Sigmoid colon (tissue), 6 donors: ENCODE measurements at regions not wholly inside any gene's neighbourhood (a gene's known extent, or its start where the extent isn't known, plus 50 kb on each side); places are given as distances from the start of the nearest gene placed in this dataset.
A peak's percentile ranks its signal among the peaks of the same experiment; 100 is the strongest.

Experiments
- DNase-seq: peaks from one replicate; pipeline ENCODE4 v3.0.0-alpha.2; 2019
- H3K27ac ChIP-seq, 4 donors: fragments of 200-600 bp; sonication (generic); one replicate each; pipeline ENCODE4 v1.5.1; 2016 to 2019; ENCODE audit warnings: mild to moderate bottlenecking in 1 of 4
- H3K27me3 ChIP-seq, 3 donors: fragments of 200-600 bp; sonication (generic); one replicate each; pipeline ENCODE4 v1.5.1; 2019; ENCODE audit warnings: mild to moderate bottlenecking in 1 of 3
- H3K36me3 ChIP-seq, 4 donors: fragments of 200-600 bp; sonication (generic); one replicate each; pipeline ENCODE4 v1.5.1; 2016 to 2019
- H3K4me1 ChIP-seq, 4 donors: fragments of 200-600 bp; sonication (generic); one replicate each; pipeline ENCODE4 v1.5.1; 2017 to 2019
- H3K4me3 ChIP-seq, 4 donors: fragments of 200-600 bp; sonication (generic); one replicate each; pipeline ENCODE4 v1.5.1; 2017 to 2019; ENCODE audit warnings: mild to moderate bottlenecking in 2 of 4, moderate library complexity in 1 of 4
- H3K9me3 ChIP-seq, 4 donors: fragments of 200-600 bp in 3 of 4; sonication (generic) in 3 of 4; one replicate each; pipeline versions ENCODE4 v1.5.1 to v1.6.1; 2013 to 2019
- EP300 ChIP-seq, 4 donors: sonication (generic); formaldehyde crosslinking; IDR thresholded peaks; one replicate each; pipeline ENCODE4 v1.6.1; 2017; ENCODE audit warnings: antibody characterized with exemption in 4 of 4
- POLR2A ChIP-seq, 2 donors: fragments of 450-650 bp; IDR thresholded peaks; one replicate each; pipeline ENCODE4 v1.6.1; 2016; ENCODE audit warnings: antibody characterized with exemption in 2 of 2, mild to moderate bottlenecking in 2 of 2, moderate library complexity in 2 of 2
- POLR2AphosphoS5 ChIP-seq, 4 donors: sonication (generic); formaldehyde crosslinking; IDR thresholded peaks; one replicate each; pipeline ENCODE4 v1.6.1; 2017; ENCODE audit warnings: antibody characterized with exemption in 4 of 4
- WGBS, 2 donors: extraction: QIAGEN DNeasy Blood & Tissue Kit; methylation state at CpG; one replicate each; pipeline ENCODE4 v1.1.7; 2013; 5-methylcytosine and 5-hydroxymethylcytosine counted together
- intact Hi-C: fragments of 100-400 bp; cut with DNase I; formaldehyde crosslinking; loops from one replicate; pipeline ENCODE4 v1.15.1; 2023
- TF ChIP-seq, protein P1 (sequence below), 4 experiments: fragments of 450-650 bp in 3 of 4; fragments of 200-600 bp in 1 of 4; IDR thresholded peaks; one replicate each; pipeline ENCODE4 v1.5.1; 2016 to 2019; ENCODE audit warnings: antibody characterized with exemption in 4 of 4, mild to moderate bottlenecking in 3 of 4, moderate library complexity in 2 of 4
- donor health status: healthy with polysubstance abuse.
- donor health status: healthy.

DNA sequence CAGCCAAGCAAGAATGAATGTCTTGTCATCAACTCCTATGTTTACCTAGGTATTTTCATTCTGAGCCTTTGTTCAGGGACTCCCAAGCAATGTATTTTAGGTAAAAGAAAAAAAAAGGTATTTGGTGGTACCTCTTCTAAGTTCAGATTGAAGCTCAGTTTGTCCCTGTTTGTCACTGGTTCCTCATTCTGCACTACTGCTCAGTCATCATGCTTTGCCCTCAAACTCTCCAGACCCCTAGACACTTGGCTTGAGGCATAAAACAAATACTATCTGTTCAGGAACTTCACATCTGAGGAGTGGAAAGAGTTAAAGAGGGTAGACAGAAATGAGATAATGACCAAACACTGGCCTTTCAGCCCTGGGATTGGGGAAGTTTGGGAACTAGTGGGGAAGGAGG, 163.6 kb upstream of the HNRNPA3 start:
- TF ChIP-seq POLR2AphosphoS5 (IDR thresholded peaks at IDR 0.05), result no peak
- TF ChIP-seq, protein P1, sequence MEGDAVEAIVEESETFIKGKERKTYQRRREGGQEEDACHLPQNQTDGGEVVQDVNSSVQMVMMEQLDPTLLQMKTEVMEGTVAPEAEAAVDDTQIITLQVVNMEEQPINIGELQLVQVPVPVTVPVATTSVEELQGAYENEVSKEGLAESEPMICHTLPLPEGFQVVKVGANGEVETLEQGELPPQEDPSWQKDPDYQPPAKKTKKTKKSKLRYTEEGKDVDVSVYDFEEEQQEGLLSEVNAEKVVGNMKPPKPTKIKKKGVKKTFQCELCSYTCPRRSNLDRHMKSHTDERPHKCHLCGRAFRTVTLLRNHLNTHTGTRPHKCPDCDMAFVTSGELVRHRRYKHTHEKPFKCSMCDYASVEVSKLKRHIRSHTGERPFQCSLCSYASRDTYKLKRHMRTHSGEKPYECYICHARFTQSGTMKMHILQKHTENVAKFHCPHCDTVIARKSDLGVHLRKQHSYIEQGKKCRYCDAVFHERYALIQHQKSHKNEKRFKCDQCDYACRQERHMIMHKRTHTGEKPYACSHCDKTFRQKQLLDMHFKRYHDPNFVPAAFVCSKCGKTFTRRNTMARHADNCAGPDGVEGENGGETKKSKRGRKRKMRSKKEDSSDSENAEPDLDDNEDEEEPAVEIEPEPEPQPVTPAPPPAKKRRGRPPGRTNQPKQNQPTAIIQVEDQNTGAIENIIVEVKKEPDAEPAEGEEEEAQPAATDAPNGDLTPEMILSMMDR (IDR thresholded peaks at IDR 0.05), result no peak
- no peak for TF ChIP-seq POLR2A (IDR thresholded peaks at IDR 0.05)
- TF ChIP-seq EP300 (IDR thresholded peaks at IDR 0.05), result no peak
- peaks cover 0 to 43% (median 23%) of the 10 kb centered on the region in 4 donors for H3K4me1 ChIP-seq
- no peak for DNase-seq
- no peak overlapping the region for H3K27ac ChIP-seq
- no peaks in the 10 kb centered on the region for H3K9me3 ChIP-seq
- intact Hi-C loops, result no loop called here
- no peak overlapping the region for H3K4me3 ChIP-seq
- no peaks in the 10 kb centered on the region for H3K27me3 ChIP-seq
- H3K36me3 ChIP-seq, result no peaks in the 10 kb centered on the region

- intact Hi-C loops, result no loop called here
- Histone ChIP-seq H3K4me1 (peaks cover 0 to 45% (median 29%) of the 10 kb centered on the region in 4 donors), H3K9me3 (no peaks in the 10 kb centered on the region), H3K4me3 (no peak overlapping the region), H3K27me3 (no peaks in the 10 kb centered on the region), H3K27ac (no peak overlapping the region), H3K36me3 (no peaks in the 10 kb centered on the region)
- 28 to 63% methylated on average over 1 of the region's 1 CpG for WGBS, 2 donors
- TF ChIP-seq, protein P1 (IDR thresholded peaks at IDR 0.05), result no peak
- TF ChIP-seq POLR2A (IDR thresholded peaks at IDR 0.05), result no peak
- TF ChIP-seq POLR2AphosphoS5 (IDR thresholded peaks at IDR 0.05), result no peak
- no peak for TF ChIP-seq EP300 (IDR thresholded peaks at IDR 0.05)
- DNase-seq, result no peak
Measured at GRCh38 chr2:177051278-177051677, 161.3 kb upstream of the HNRNPA3 start.

DNA sequence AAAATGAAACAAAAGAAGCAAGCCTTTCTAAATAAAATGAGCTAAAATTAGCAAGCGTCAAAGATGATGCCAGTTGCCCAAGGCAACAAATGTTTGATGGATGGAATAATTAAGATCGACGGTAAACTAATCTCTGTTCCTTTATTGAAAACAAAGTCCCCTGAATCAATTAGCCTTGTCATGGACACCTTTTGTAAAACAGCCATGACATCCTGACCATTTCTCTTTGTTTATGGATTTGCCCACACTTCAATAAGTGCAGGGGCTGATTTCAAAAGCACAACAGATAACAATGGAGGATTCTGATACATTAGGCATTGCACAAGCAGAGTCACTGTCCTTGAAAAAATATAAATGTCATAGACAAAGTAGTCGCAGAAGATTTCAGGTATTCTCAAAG, 160.1 kb upstream of the HNRNPA3 start:
- DNase-seq, result no peak
- Histone ChIP-seq H3K27ac (peak overlapping the region in 2 of 4 donors; percentile 46 to 62), H3K36me3 (no peaks in the 10 kb centered on the region), H3K4me1 (peaks cover 0 to 52% (median 41%) of the 10 kb centered on the region in 4 donors), H3K27me3 (no peaks in the 10 kb centered on the region), H3K4me3 (no peak overlapping the region), H3K9me3 (no peaks in the 10 kb centered on the region)
- TF ChIP-seq POLR2AphosphoS5 (IDR thresholded peaks at IDR 0.05) (no peak), EP300 (IDR thresholded peaks at IDR 0.05) (no peak), POLR2A (IDR thresholded peaks at IDR 0.05) (no peak)
- TF ChIP-seq, protein P1 (IDR thresholded peaks at IDR 0.05), result no peak
- intact Hi-C loops, result no loop called here
- 90 to 92% methylated on average over 4 of the region's 4 CpGs for WGBS, 2 donors

- TF ChIP-seq POLR2AphosphoS5 (IDR thresholded peaks at IDR 0.05) (no peak), POLR2A (IDR thresholded peaks at IDR 0.05) (no peak), EP300 (IDR thresholded peaks at IDR 0.05) (no peak)
- TF ChIP-seq, protein P1 (IDR thresholded peaks at IDR 0.05), result no peak
- intact Hi-C loops, result no loop called here
- DNase-seq, result no peak
Measured at GRCh38 chr2:177053038-177053437, 159.6 kb upstream of the HNRNPA3 start.

GRCh38 chr2:177053716-177054115, 158.9 kb upstream of the HNRNPA3 start:
- TF ChIP-seq POLR2AphosphoS5 (IDR thresholded peaks at IDR 0.05) (no peak), POLR2A (IDR thresholded peaks at IDR 0.05) (no peak)
- no peaks in the 10 kb centered on the region for H3K36me3 ChIP-seq
- H3K4me3 ChIP-seq, result no peak overlapping the region
- no peaks in the 10 kb centered on the region for H3K27me3 ChIP-seq
- no peaks in the 10 kb centered on the region for H3K9me3 ChIP-seq
- no peak for DNase-seq
- peak overlapping the region in 3 of 4 donors; percentile 46 to 62 (median 62) for H3K27ac ChIP-seq
- intact Hi-C loops, result no loop called here
- 54 to 83% methylated on average over 1 of the region's 1 CpG for WGBS, 2 donors
- peaks cover 0 to 64% (median 48%) of the 10 kb centered on the region in 4 donors for H3K4me1 ChIP-seq

More at GRCh38 chr2:177053038-177053437, 159.6 kb upstream of the HNRNPA3 start:
- H3K4me3 ChIP-seq, result no peak overlapping the region
- 86 to 91% methylated on average over 3 of the region's 3 CpGs for WGBS, 2 donors
- no peaks in the 10 kb centered on the region for H3K27me3 ChIP-seq
- H3K27ac ChIP-seq, result peak overlapping the region in 2 of 4 donors; percentile 46 to 62
- H3K36me3 ChIP-seq, result no peaks in the 10 kb centered on the region
- peaks cover 0 to 57% (median 45%) of the 10 kb centered on the region in 4 donors for H3K4me1 ChIP-seq
- no peaks in the 10 kb centered on the region for H3K9me3 ChIP-seq
